HepG2 (cell line): ENCODE measurements at regions not wholly inside any gene's neighbourhood (a gene's known extent, or its start where the extent isn't known, plus 50 kb on each side); places are given as distances from the start of the nearest gene placed in this dataset.

Source experiments
- ATAC-seq: fragments of 200-7000 bp; cut with Tn5 transposase; 3 replicates; pipeline ENCODE4 v1.9.1; 2020; ENCODE audit warnings: mild to moderate bottlenecking, moderate library complexity
- BruUV-seq: library from RNA; stranded (reverse); fragments of 400-500 nt; replicated peaks from 2 replicates; lab custom pipeline; 2021; lab: Mats Ljungman, UMichigan
- CTCF ChIA-PET: fragments of 300-600 bp; formaldehyde crosslinking; extraction: SDS; loops from one replicate; lab custom pipeline; 2021; ENCODE audit warnings: low total read pairs, inconsistent platforms, low intra/inter-chr PET ratio; lab: Yijun Ruan, JAX
- POLR2A ChIA-PET: fragments of 350-600 bp; sonication (Branson Sonifier 250); formaldehyde crosslinking; loops from one replicate; lab custom pipeline; 2020; ENCODE audit warnings: antibody characterized with exemption, inconsistent platforms; lab: Yijun Ruan, JAX
- DNase-seq: peaks from one replicate; pipeline ENCODE4 v3.0.0-alpha.2; 2015; ENCODE audit warnings: low spot score
- FAIRE-seq: peaks from 3 replicates; lab custom pipeline; 2011; peaks lifted over from hg19 to GRCh38; lab: Jason Lieb, UNC
- H2AFZ ChIP-seq: one replicate; pipeline ENCODE4 v1.6.1; 2011; ENCODE audit warnings: low read length, inconsistent platforms
- H3K27ac ChIP-seq: fragments of 300-600 bp; 3 replicates; pipeline ENCODE4 v1.8.0; 2011; ENCODE audit warnings: mixed run types, mild to moderate bottlenecking, mixed read lengths, low read length, inconsistent platforms; ENCODE audit not compliant: insufficient read depth; ENCODE audit errors: extremely low read length
- H3K27me3 ChIP-seq, 2 experiments: fragments of 200-600 bp in 1 of 2; 2 replicates in 1 of 2; 3 replicates in 1 of 2; pipeline versions ENCODE4 v1.6.0 to v1.8.0; 2011; ENCODE audit warnings: low read length in 2 of 2, mild to moderate bottlenecking in 2 of 2, moderate library complexity in 2 of 2, inconsistent platforms in 1 of 2; ENCODE audit not compliant: insufficient read depth in 2 of 2, control insufficient read depth in 1 of 2
- H3K36me3 ChIP-seq, 2 experiments: fragments of 200-600 bp in 1 of 2; replicated peaks in 1 of 2; 2 replicates in 1 of 2; 3 replicates in 1 of 2; pipeline versions ENCODE4 v1.5.1 to v1.8.0; 2011; ENCODE audit warnings: low read length in 2 of 2, inconsistent platforms in 1 of 2; ENCODE audit not compliant: insufficient read depth in 2 of 2, control insufficient read depth in 1 of 2
- H3K4me1 ChIP-seq: 2 replicates; pipeline ENCODE4 v1.5.1; 2012; ENCODE audit warnings: low read length, inconsistent platforms; ENCODE audit not compliant: insufficient read depth
- H3K4me2 ChIP-seq: 2 replicates; pipeline ENCODE4 v1.6.0; 2011; ENCODE audit warnings: low read depth, low read length, inconsistent platforms
- H3K4me3 ChIP-seq, 3 experiments: fragments of 200-600 bp in 1 of 3; sonication (generic), shearing (Covaris generic) in 1 of 3; replicated peaks in 1 of 3; 2 replicates each; pipeline ENCODE4 v1.5.1; 2011 to 2016; ENCODE audit warnings: low read length in 3 of 3, inconsistent platforms in 2 of 3, low read depth in 2 of 3, mild to moderate bottlenecking in 2 of 3, control low read depth in 1 of 3, mixed read lengths in 1 of 3; ENCODE audit not compliant: insufficient read depth in 1 of 3
- H3K79me2 ChIP-seq: one replicate; pipeline ENCODE4 v1.6.1; 2011; ENCODE audit warnings: low read length, inconsistent platforms; ENCODE audit not compliant: insufficient read depth
- H3K9ac ChIP-seq: 2 replicates; pipeline ENCODE4 v1.6.0; 2011; ENCODE audit warnings: mild to moderate bottlenecking, low read depth, low read length, inconsistent platforms; ENCODE audit not compliant: insufficient read depth
- H3K9me3 ChIP-seq: 2 replicates; pipeline ENCODE4 v1.5.1; 2012; ENCODE audit warnings: mild to moderate bottlenecking, low read length
- H4K20me1 ChIP-seq: 2 replicates; pipeline ENCODE4 v1.6.0; 2011; ENCODE audit warnings: inconsistent platforms, mild to moderate bottlenecking, low read length, moderate library complexity; ENCODE audit not compliant: insufficient read depth
- AGO1 ChIP-seq: fragments of 200-400 bp; formaldehyde crosslinking; IDR thresholded peaks from 2 replicates; pipeline ENCODE4 v1.6.1; 2017; ENCODE audit warnings: mild to moderate bottlenecking, low read depth, low read length, moderate library complexity; ENCODE audit not compliant: poor library complexity, severe bottlenecking
- MEIS1 ChIP-seq: sonication (generic); formaldehyde crosslinking; IDR thresholded peaks from 2 replicates; pipeline ENCODE4 v1.9.0; 2021; ENCODE audit warnings: mild to moderate bottlenecking, missing genetic modification reagents, moderate library complexity, borderline replicate concordance
- PHF20 ChIP-seq: sonication (generic); formaldehyde crosslinking; IDR thresholded peaks from 2 replicates; pipeline ENCODE4 v1.5.0; 2020; ENCODE audit warnings: mild to moderate bottlenecking, missing genetic modification reagents
- RXRB ChIP-seq: IDR thresholded peaks from 2 replicates; pipeline ENCODE4 v1.6.1; 2016; ENCODE audit warnings: borderline replicate concordance, missing genetic modification reagents, missing compliant biosample characterization
- ZNF547 ChIP-seq: sonication (generic); formaldehyde crosslinking; IDR thresholded peaks from 2 replicates; pipeline ENCODE4 v1.5.1; 2020; ENCODE audit warnings: mild to moderate bottlenecking, missing genetic modification reagents
- ZNF737 ChIP-seq: sonication (generic); formaldehyde crosslinking; IDR thresholded peaks from 2 replicates; pipeline ENCODE4 v1.5.0; 2020; ENCODE audit warnings: missing genetic modification reagents, mild to moderate bottlenecking, borderline replicate concordance
- WGBS: methylation state at CpG from one replicate; pipeline ENCODE4 v1.1.6; 2017; ENCODE audit warnings: low lambda C conversion rate; 5-methylcytosine and 5-hydroxymethylcytosine counted together
- in situ Hi-C: cut with HindIII; loops from 2 replicates; pipeline ENCODE4 v1.10.0; 2017; ENCODE audit warnings: low pct_unique_long_range_greater_than_20kb; ENCODE audit not compliant: extremely low pct_ligation_motif_present
- intact Hi-C: fragments of 100-400 bp; cut with micrococcal nuclease; formaldehyde crosslinking; loops from one replicate; pipeline ENCODE4 v1.10.0; 2022; ENCODE audit not compliant: unreplicated experiment
- TF ChIP-seq, protein P1 (sequence below): sonication (generic); formaldehyde crosslinking; conservative IDR thresholded peaks from 2 replicates; pipeline ENCODE4 v1.4.0; 2020; ENCODE audit warnings: missing genetic modification reagents
- TF ChIP-seq, protein P2 (sequence below): IDR thresholded peaks from 2 replicates; pipeline ENCODE4 v1.4.0; 2020; ENCODE audit warnings: mild to moderate bottlenecking, missing genetic modification reagents

DNA sequence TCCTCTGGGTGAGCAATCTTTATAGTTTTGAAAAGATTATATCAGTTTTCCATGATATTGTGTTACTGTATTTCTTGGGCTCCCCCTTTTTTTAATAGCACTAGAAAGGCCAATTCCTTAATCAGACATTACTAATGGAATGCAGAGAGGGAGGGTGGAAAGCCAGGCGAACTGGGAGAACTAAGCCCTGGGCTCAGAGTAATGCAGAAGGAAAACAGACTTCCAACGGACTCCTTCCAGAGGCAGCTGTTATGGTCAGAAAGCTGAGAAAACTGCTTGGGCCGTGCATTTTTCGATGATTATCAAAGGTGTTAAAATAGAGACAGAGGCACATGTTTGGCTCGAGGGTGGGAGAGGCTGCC is 206.3 kb downstream of the FOXD2 start:
- Histone ChIP-seq H3K9ac (no peak overlapping the region), H3K9me3 (no peaks in the 10 kb centered on the region), H3K27ac (no peak overlapping the region), H3K79me2 (no peaks in the 10 kb centered on the region), H3K36me3 (no peaks in the 10 kb centered on the region)
- intact Hi-C loops (no loop called here), in situ Hi-C loops (no loop called here)
- CTCF ChIA-PET, result no interaction called here
- BruUV-seq, result no TSS peak
- FAIRE-seq, result no peak
- POLR2A ChIA-PET, result no interaction called here
- TF ChIP-seq, protein P1, sequence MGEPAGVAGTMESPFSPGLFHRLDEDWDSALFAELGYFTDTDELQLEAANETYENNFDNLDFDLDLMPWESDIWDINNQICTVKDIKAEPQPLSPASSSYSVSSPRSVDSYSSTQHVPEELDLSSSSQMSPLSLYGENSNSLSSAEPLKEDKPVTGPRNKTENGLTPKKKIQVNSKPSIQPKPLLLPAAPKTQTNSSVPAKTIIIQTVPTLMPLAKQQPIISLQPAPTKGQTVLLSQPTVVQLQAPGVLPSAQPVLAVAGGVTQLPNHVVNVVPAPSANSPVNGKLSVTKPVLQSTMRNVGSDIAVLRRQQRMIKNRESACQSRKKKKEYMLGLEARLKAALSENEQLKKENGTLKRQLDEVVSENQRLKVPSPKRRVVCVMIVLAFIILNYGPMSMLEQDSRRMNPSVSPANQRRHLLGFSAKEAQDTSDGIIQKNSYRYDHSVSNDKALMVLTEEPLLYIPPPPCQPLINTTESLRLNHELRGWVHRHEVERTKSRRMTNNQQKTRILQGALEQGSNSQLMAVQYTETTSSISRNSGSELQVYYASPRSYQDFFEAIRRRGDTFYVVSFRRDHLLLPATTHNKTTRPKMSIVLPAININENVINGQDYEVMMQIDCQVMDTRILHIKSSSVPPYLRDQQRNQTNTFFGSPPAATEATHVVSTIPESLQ (CRISPR knock-in tag), result no peak
- no peak for TF ChIP-seq ZNF737 (CRISPR knock-in tag)
- TF ChIP-seq, all 625 proteins: peak for 0
- H3K27me3 ChIP-seq, result peaks cover 2 to 35% of the 10 kb centered on the region in 2 experiments; a peak in 3 of 5 replicates
- no peak overlapping the region for H2AFZ ChIP-seq
- H4K20me1 ChIP-seq, result no peaks in the 10 kb centered on the region
- ATAC-seq (no peak), DNase-seq (no peak)
- WGBS, result 0% methylated on average over 5 of the region's 5 CpGs
- H3K4me3 ChIP-seq, result no peak overlapping the region
- H3K4me2 ChIP-seq, result no peak overlapping the region
- H3K4me1 ChIP-seq, result no peaks in the 10 kb centered on the region

DNA sequence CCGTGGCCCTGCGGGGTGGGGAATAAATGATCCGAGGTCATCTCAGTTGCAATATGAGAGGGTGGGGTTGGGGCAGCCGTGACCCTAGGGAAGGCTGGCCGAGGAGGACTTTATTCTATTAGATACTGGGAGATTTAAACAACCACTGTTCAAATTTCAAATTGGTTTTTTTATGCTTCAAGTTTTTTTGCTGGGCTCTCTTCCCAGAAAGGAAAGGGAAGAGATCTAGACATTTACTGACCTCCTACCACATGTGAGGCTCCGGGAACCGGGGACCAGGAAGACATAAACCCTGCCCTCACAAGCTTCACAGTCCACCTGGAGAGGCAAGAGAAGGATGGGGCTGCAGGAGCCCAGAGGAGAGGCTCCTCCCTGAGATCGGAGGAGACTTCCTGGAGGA is 207.3 kb downstream of the FOXD2 start:
- Histone ChIP-seq H3K27me3 (peaks cover under 1 to 41% of the 10 kb centered on the region in 2 experiments; a peak in 3 of 5 replicates), H3K27ac (no peak overlapping the region), H4K20me1 (no peaks in the 10 kb centered on the region), H3K4me1 (no peaks in the 10 kb centered on the region), H3K79me2 (no peaks in the 10 kb centered on the region), H3K9me3 (no peaks in the 10 kb centered on the region), H3K4me2 (no peak overlapping the region), H3K36me3 (no peaks in the 10 kb centered on the region), H3K9ac (no peak overlapping the region), H2AFZ (no peak overlapping the region), H3K4me3 (no peak overlapping the region)
- WGBS, result 6% methylated on average over 8 of the region's 8 CpGs
- in situ Hi-C loops (no loop called here), intact Hi-C loops (no loop called here)
- POLR2A ChIA-PET, result no interaction called here
- FAIRE-seq, result no peak
- no peak for ATAC-seq
- CTCF ChIA-PET, result no interaction called here
- TF ChIP-seq, protein P2, sequence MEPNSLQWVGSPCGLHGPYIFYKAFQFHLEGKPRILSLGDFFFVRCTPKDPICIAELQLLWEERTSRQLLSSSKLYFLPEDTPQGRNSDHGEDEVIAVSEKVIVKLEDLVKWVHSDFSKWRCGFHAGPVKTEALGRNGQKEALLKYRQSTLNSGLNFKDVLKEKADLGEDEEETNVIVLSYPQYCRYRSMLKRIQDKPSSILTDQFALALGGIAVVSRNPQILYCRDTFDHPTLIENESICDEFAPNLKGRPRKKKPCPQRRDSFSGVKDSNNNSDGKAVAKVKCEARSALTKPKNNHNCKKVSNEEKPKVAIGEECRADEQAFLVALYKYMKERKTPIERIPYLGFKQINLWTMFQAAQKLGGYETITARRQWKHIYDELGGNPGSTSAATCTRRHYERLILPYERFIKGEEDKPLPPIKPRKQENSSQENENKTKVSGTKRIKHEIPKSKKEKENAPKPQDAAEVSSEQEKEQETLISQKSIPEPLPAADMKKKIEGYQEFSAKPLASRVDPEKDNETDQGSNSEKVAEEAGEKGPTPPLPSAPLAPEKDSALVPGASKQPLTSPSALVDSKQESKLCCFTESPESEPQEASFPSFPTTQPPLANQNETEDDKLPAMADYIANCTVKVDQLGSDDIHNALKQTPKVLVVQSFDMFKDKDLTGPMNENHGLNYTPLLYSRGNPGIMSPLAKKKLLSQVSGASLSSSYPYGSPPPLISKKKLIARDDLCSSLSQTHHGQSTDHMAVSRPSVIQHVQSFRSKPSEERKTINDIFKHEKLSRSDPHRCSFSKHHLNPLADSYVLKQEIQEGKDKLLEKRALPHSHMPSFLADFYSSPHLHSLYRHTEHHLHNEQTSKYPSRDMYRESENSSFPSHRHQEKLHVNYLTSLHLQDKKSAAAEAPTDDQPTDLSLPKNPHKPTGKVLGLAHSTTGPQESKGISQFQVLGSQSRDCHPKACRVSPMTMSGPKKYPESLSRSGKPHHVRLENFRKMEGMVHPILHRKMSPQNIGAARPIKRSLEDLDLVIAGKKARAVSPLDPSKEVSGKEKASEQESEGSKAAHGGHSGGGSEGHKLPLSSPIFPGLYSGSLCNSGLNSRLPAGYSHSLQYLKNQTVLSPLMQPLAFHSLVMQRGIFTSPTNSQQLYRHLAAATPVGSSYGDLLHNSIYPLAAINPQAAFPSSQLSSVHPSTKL (CRISPR knock-in tag), result no peak
- TF ChIP-seq MEIS1 (no peak), AGO1 (no peak), RXRB (no peak), ZNF547 (CRISPR knock-in tag) (no peak), PHF20 (CRISPR knock-in tag) (no peak)
- BruUV-seq, result no TSS peak
- DNase-seq, result no peak
